Activated CD4-positive, alpha-beta memory T cell treated with anti-CD3 and anti-CD28 coated beads for 36 hours (primary cell): ENCODE measurements at regions not wholly inside any gene's neighbourhood (a gene's known extent, or its start where the extent isn't known, plus 50 kb on each side); places are given as distances from the start of the nearest gene placed in this dataset.

Experiments used
- CTCF ChIA-PET: fragments of 350-600 bp; sonication (Branson Sonifier 250); formaldehyde crosslinking; loops from one replicate; lab custom pipeline; 2021; ENCODE audit warnings: antibody characterized with exemption, inconsistent platforms; lab: Charles Lee
- POLR2A ChIA-PET: fragments of 350-600 bp; sonication (Branson Sonifier 250); formaldehyde crosslinking; loops from one replicate; lab custom pipeline; 2021; ENCODE audit warnings: antibody characterized with exemption; lab: Charles Lee
- DNase-seq: peaks from one replicate; pipeline ENCODE4 v3.0.0-alpha.2; 2020
- H3K27ac Mint-ChIP-seq: one replicate; pipeline ENCODE4 v1.8.0; 2021; ENCODE audit warnings: mixed read lengths
- H3K27me3 Mint-ChIP-seq: one replicate; pipeline ENCODE4 v1.8.0; 2021; ENCODE audit warnings: mixed read lengths
- H3K36me3 Mint-ChIP-seq: one replicate; pipeline ENCODE4 v1.8.0; 2021; ENCODE audit warnings: mixed read lengths
- H3K4me1 Mint-ChIP-seq: one replicate; pipeline ENCODE4 v1.8.0; 2021; ENCODE audit warnings: low read depth, mixed read lengths
- H3K4me3 Mint-ChIP-seq: one replicate; pipeline ENCODE4 v1.8.0; 2021; ENCODE audit warnings: mild to moderate bottlenecking, mixed read lengths
- H3K9me3 Mint-ChIP-seq: one replicate; pipeline ENCODE4 v1.8.0; 2021; ENCODE audit warnings: mixed read lengths
- intact Hi-C: fragments of 100-400 bp; cut with micrococcal nuclease; formaldehyde crosslinking; loops from one replicate; pipeline ENCODE4 v1.15.1; 2023

- H3K4me3 Mint-ChIP-seq = no peak overlapping the region
- no peaks in the 10 kb centered on the region for H3K9me3 Mint-ChIP-seq
- H3K36me3 Mint-ChIP-seq = no peaks in the 10 kb centered on the region
- ChIA-PET POLR2A (no interaction called here), CTCF (interaction anchor here (2.5 kb wide), 1 partner anchor 72 kb away, joined by 8 read pairs; no protein-coding TSS in a partner anchor)
- no peak overlapping the region for H3K27ac Mint-ChIP-seq
- no peaks in the 10 kb centered on the region for H3K27me3 Mint-ChIP-seq
- intact Hi-C loops = no loop called here
- no peak for DNase-seq
- no peaks in the 10 kb centered on the region for H3K4me1 Mint-ChIP-seq
Observed at GRCh38 chr14:73800970-73801515, 50.6 kb upstream of the PTGR2 start.

- H3K4me3 Mint-ChIP-seq = no peak overlapping the region
Observed at GRCh38 chr14:73797543-73798265, 53.9 kb upstream of the PTGR2 start.

GRCh38 chr14:73796893-73797542 is 54.6 kb upstream of the PTGR2 start:
- POLR2A ChIA-PET = no interaction called here
- Mint-ChIP-seq H3K36me3 (no peaks in the 10 kb centered on the region), H3K27ac (no peak overlapping the region), H3K27me3 (no peaks in the 10 kb centered on the region), H3K4me3 (no peak overlapping the region), H3K9me3 (no peaks in the 10 kb centered on the region), H3K4me1 (no peaks in the 10 kb centered on the region)
- DNase-seq = no peak
- CTCF ChIA-PET = interaction anchor here (1.0 to 2.3 kb wide), 4 partner anchors 8 to 67 kb away, joined by 3 to 8 read pairs (median 5); no protein-coding TSS in a partner anchor
- intact Hi-C loops = no loop called here

More at GRCh38 chr14:73797543-73798265, 53.9 kb upstream of the PTGR2 start:
- Mint-ChIP-seq H3K4me1 (no peaks in the 10 kb centered on the region), H3K9me3 (no peaks in the 10 kb centered on the region), H3K36me3 (no peaks in the 10 kb centered on the region), H3K27ac (no peak overlapping the region), H3K27me3 (no peaks in the 10 kb centered on the region)
- ChIA-PET POLR2A (no interaction called here), CTCF (interaction anchor here (0.7 to 2.3 kb wide), 5 partner anchors 9 to 1520 kb away, joined by 3 to 8 read pairs (median 3); no protein-coding TSS in a partner anchor)
- intact Hi-C loops = no loop called here
- no peak for DNase-seq

- H3K27me3 Mint-ChIP-seq = no peaks in the 10 kb centered on the region
- H3K36me3 Mint-ChIP-seq = no peaks in the 10 kb centered on the region
- DNase-seq = no peak
- ChIA-PET CTCF (interaction anchor here (1.2 to 2.3 kb wide), 3 partner anchors 9 to 67 kb away, joined by 3 to 8 read pairs (median 5); no protein-coding TSS in a partner anchor), POLR2A (no interaction called here)
- no peak overlapping the region for H3K27ac Mint-ChIP-seq
- H3K4me1 Mint-ChIP-seq = no peaks in the 10 kb centered on the region
- H3K9me3 Mint-ChIP-seq = no peaks in the 10 kb centered on the region
- H3K4me3 Mint-ChIP-seq = no peak overlapping the region
- intact Hi-C loops = no loop called here
Observed at GRCh38 chr14:73796415-73796814, 55.2 kb upstream of the PTGR2 start.

GRCh38 chr14:73795974-73796373 is 55.7 kb upstream of the PTGR2 start:
- intact Hi-C loops = no loop called here
- ChIA-PET POLR2A (no interaction called here), CTCF (interaction anchor here (1.4 kb wide), 1 partner anchor 9 kb away, joined by 5 read pairs; no protein-coding TSS in a partner anchor)
- Mint-ChIP-seq H3K27ac (no peak overlapping the region), H3K4me1 (no peaks in the 10 kb centered on the region), H3K36me3 (no peaks in the 10 kb centered on the region), H3K27me3 (no peaks in the 10 kb centered on the region), H3K9me3 (no peaks in the 10 kb centered on the region), H3K4me3 (no peak overlapping the region)
- no peak for DNase-seq

GRCh38 chr14:73795466-73795865 is 56.2 kb upstream of the PTGR2 start:
- H3K9me3 Mint-ChIP-seq = no peaks in the 10 kb centered on the region
- no peaks in the 10 kb centered on the region for H3K36me3 Mint-ChIP-seq
- H3K4me3 Mint-ChIP-seq = no peak overlapping the region
- H3K27me3 Mint-ChIP-seq = no peaks in the 10 kb centered on the region
- H3K4me1 Mint-ChIP-seq = no peaks in the 10 kb centered on the region
- intact Hi-C loops = no loop called here
- ChIA-PET CTCF (interaction anchor here (1.3 to 1.4 kb wide), 2 partner anchors 9 to 37 kb away, joined by 5 to 6 read pairs; no protein-coding TSS in a partner anchor), POLR2A (no interaction called here)
- no peak for DNase-seq
- H3K27ac Mint-ChIP-seq = no peak overlapping the region

GRCh38 chr14:73794146-73794545 is 57.5 kb upstream of the PTGR2 start:
- Mint-ChIP-seq H3K4me1 (peaks cover 5% of the 10 kb centered on the region), H3K4me3 (no peak overlapping the region), H3K27ac (no peak overlapping the region), H3K9me3 (no peaks in the 10 kb centered on the region), H3K27me3 (no peaks in the 10 kb centered on the region), H3K36me3 (no peaks in the 10 kb centered on the region)
- intact Hi-C loops = no loop called here
- DNase-seq = no peak
- POLR2A ChIA-PET = no interaction called here
- CTCF ChIA-PET = interaction anchor here (1.3 to 1.4 kb wide), 2 partner anchors 36 to 65 kb away, joined by 5 to 6 read pairs; no protein-coding TSS in a partner anchor

GRCh38 chr14:73792481-73792880 is 59.1 kb upstream of the PTGR2 start:
- intact Hi-C loops = no loop called here
- POLR2A ChIA-PET = no interaction called here
- Mint-ChIP-seq H3K27ac (no peak overlapping the region), H3K9me3 (no peaks in the 10 kb centered on the region), H3K27me3 (no peaks in the 10 kb centered on the region), H3K36me3 (peaks cover 2% of the 10 kb centered on the region), H3K4me1 (peaks cover 20% of the 10 kb centered on the region), H3K4me3 (no peak overlapping the region)
- CTCF ChIA-PET = interaction anchor here (0.8 to 1.2 kb wide), 2 partner anchors 34 to 35 kb away, joined by 3 read pairs; no protein-coding TSS in a partner anchor
- DNase-seq = no peak

- no peak for DNase-seq
- intact Hi-C loops = loop anchor here (5.0 kb wide), 1 partner anchor 38 kb away; no protein-coding TSS in a partner anchor
- Mint-ChIP-seq H3K27ac (no peak overlapping the region), H3K27me3 (no peaks in the 10 kb centered on the region), H3K36me3 (peaks cover 6% of the 10 kb centered on the region), H3K9me3 (no peaks in the 10 kb centered on the region), H3K4me3 (no peak overlapping the region), H3K4me1 (peaks cover 27% of the 10 kb centered on the region)
- ChIA-PET CTCF (interaction anchor here (2.0 to 7.1 kb wide), 3 partner anchors 8 to 36 kb away, joined by 7 to 55 read pairs (median 9); a partner anchor contains a TSS), POLR2A (interaction anchor here (7.3 kb wide), 1 partner anchor 32 kb away, joined by 211 read pairs; a partner anchor contains a TSS)
Observed at GRCh38 chr14:73789989-73790581, 61.5 kb upstream of the PTGR2 start.

- Mint-ChIP-seq H3K4me1 (peaks cover 38% of the 10 kb centered on the region), H3K4me3 (no peak overlapping the region), H3K27ac (no peak overlapping the region), H3K9me3 (no peaks in the 10 kb centered on the region), H3K27me3 (no peaks in the 10 kb centered on the region), H3K36me3 (peaks cover 6% of the 10 kb centered on the region)
- no peak for DNase-seq
- intact Hi-C loops = loop anchor here (5.0 kb wide), 1 partner anchor 37 kb away; no protein-coding TSS in a partner anchor
- POLR2A ChIA-PET = interaction anchor here (0.6 to 7.3 kb wide), 7 partner anchors 17 to 975 kb away, joined by 3 to 211 read pairs (median 5); partner anchors contain the start of genes PTGR2, RBM25 and ZNF410
- CTCF ChIA-PET = interaction anchor here (1.0 to 7.1 kb wide), 10 partner anchors 9 to 63 kb away, joined by 4 to 55 read pairs (median 8); partner anchors contain the start of gene PTGR2
Observed at GRCh38 chr14:73788701-73789551, 62.7 kb upstream of the PTGR2 start.

- CTCF ChIA-PET = interaction anchor here (0.6 to 7.1 kb wide), 13 partner anchors 9 to 92 kb away, joined by 3 to 55 read pairs (median 8); partner anchors contain the start of gene PTGR2
- Mint-ChIP-seq H3K9me3 (no peaks in the 10 kb centered on the region), H3K4me3 (peak overlapping the region; percentile 92), H3K4me1 (peaks cover 45% of the 10 kb centered on the region), H3K36me3 (peaks cover 6% of the 10 kb centered on the region), H3K27me3 (no peaks in the 10 kb centered on the region), H3K27ac (peak overlapping the region; percentile 100)
- intact Hi-C loops = loop anchor here (5.0 kb wide), 1 partner anchor 36 kb away; no protein-coding TSS in a partner anchor
- no peak for DNase-seq
- POLR2A ChIA-PET = interaction anchor here (0.6 to 7.3 kb wide), 12 partner anchors 13 to 976 kb away, joined by 3 to 211 read pairs (median 5); partner anchors contain the start of genes PTGR2, RBM25 and ZNF410
Observed at GRCh38 chr14:73788317-73788598, 63.4 kb upstream of the PTGR2 start.
